GM19397 (cell line): ENCODE measurements at regions not wholly inside any gene's neighbourhood (a gene's known extent, or its start where the extent isn't known, plus 50 kb on each side); places are given as distances from the start of the nearest gene placed in this dataset.

Experiments
- ATAC-seq: cut with Tn5 transposase; IDR thresholded peaks from one replicate; pipeline ENCODE4 v1.9.1; 2021; ENCODE audit warnings: mild to moderate bottlenecking, moderate library complexity; ENCODE audit not compliant: unreplicated experiment

- no peak for ATAC-seq
Observed at GRCh38 chr2:64196963-64197362, 52.7 kb upstream of the PELI1 start.

DNA sequence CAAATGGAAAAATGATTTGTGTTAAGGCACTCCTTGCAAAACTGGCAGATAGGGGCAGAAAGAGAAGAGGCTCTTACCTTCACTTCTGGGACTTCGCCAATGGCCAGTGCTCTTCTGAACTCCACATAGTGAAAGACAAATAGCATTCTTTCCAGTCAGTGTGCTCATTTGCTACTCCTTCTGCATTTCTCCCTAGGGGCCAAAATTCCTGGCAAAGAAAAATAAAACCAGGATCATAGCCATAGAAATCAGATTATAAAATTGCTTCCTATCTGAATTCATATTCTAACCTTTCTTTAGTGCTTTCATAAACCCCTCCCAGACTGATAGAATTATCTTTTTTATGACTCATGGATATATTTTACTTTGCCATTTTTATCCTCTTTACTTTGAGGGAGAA lies 56.9 kb upstream of the PELI1 start:
- ATAC-seq, result no peak

DNA sequence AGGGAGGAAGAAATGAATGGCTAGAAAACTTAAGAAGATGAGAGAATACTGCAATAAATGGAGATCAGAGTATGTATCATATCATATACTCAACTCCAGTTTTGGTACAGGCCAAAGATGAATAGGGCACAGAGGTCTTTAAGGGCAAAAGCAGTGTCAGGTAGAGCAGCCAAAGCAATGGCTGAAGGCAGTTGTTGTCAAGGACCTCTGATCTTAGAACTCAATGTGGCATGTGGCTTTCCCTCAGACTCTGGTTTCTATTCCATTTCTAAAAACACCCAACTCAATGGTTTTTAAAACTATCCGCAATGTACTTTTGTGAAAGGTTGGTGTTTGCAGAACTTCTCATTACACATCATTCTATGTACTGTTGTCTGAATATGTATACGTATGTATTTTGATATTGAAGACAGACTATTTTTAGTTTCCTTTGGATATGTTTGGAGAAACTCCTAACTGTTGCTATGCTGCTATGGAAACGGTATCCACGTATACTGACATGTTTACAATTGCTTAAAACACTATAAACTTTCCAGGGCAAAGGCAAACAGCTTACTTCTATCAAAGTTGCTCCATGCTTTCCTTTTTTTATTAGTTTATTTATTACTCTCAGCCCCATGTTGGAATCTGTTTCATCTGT lies 58.1 kb upstream of the PELI1 start:
- ATAC-seq, result no peak

- no peak for ATAC-seq
Observed at GRCh38 chr2:64203131-64203857, 59.1 kb upstream of the PELI1 start.

- peak; percentile 70 for ATAC-seq
Observed at GRCh38 chr2:64203858-64204632, 59.8 kb upstream of the PELI1 start.

DNA sequence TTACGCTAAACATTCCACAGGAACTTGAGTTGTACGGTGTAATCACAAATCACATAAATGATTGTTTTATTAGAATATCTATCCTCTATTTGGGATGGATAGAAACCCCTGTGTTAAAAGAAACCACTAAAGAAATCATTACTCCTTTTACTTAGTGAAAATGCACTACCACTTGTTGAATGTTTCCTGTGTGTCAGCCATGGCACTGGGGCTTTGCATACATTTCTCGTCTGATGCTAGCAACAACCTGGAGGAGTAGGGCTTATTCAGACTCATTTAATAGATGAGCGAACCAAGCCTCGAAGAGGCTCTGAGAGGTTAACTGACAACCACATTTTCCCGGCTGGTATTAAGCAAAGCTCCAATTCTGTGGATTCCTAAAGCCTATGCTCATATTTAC lies 60.5 kb upstream of the PELI1 start:
- ATAC-seq, result peak; percentile 20

GRCh38 chr2:64205415-64205814 lies 61.2 kb upstream of the PELI1 start:
- no peak for ATAC-seq

DNA sequence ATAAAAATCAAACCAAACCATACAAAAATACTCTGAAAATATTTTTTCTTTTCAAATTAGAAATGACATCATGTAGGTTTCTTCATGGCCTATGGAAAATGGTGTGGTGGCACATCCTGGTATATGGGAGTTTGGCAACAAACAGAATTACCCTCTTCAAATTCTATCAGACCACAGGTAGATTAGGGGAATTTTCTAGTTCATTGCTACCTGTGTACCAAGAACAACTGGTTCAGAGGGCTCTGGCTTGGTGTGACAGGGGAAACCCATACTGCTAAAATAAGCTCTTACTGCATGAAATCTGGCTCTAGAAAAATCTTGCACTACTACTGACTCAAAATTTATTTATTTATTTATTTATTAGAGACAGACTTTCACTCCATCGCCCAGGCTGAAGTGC lies 63.4 kb upstream of the PELI1 start:
- ATAC-seq, result no peak

DNA sequence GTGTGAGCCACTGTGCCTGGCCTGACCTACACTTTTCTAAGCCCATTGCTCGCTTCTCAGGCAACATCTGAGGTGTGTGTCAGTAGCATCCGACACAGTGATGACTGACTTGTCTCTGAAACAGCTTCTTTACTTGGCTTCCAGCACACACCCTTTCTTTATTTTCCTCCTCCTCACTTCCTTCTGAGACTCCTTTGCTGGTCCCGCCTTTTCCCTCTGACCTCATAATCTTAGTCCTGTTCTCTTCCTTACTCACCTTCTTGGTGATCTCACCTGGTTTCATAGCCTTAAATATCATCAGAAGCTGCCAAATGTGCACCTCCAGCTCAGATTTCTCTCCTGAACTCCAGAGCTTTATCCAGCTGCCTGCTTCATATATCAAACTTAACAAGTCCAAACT lies 66.6 kb upstream of the PELI1 start:
- ATAC-seq, result no peak

DNA sequence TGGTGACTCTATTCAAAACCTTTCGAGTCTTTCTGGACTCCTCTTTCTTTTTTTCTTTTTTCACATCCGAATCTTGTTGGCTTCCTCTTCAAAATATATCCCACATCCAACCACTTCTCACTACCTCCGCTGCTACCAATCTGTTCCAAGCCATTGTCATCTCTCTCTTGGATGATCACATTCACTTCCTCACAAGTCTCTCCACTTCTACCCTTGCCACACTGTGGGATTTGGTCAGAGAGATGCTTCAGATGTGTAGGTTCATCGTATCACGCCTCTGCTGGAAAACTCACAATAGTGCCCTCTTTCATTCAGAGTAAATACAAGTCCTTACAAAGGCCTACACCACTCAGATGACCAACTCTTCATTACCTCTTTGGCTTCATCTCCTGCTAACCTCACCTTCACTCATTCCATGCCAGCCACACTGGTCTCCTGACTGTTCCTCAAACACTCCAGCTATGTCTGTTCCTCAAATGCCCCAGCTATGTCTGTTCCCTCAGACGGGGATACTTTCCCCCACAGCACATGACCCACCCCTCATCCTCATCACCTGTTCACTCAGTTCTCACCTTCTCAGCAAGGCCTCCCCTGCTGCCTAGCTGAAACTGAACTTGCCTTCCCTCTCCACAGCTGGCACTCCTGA lies 67.2 kb upstream of the PELI1 start:
- no peak for ATAC-seq

- no peak for ATAC-seq
Observed at GRCh38 chr2:64212346-64212745, 68.1 kb upstream of the PELI1 start.

- ATAC-seq, result no peak
Observed at GRCh38 chr2:64212801-64213321, 68.6 kb upstream of the PELI1 start.

DNA sequence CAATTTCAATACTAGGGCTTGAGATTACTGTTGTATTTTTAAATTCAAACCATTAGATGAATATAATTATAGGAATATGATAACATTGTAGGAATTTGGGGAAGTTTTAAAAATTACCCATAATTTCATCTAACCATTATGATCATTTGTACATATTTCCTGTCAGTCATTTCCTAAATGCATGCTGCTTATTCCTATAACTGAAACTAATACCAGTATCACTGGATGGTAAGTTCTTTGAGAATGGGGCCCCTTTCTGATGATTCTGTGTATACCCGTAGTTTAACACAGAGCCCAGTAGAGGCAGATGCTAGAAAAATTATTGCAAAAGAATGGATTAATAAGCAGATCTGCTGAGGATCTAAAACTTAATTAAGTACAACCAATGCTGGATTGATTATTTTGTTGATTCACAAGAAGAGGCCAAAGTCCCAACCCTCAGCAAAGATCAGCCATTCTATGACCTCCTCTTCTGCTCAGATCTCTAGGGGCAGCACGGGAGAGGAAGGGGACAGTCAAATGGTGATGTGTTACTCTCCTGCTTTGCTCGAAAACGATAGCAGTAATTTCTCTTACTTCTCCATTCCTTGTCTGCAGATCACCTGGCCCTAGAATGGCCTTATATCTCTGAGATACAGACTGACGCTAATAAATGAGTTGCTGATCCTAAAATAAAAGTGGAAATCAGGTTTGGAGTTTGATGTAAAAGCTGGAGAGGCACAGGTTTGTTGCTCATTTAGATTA lies 69.5 kb upstream of the PELI1 start:
- ATAC-seq, result peak; percentile 45

GRCh38 chr2:64214281-64215115 lies 70.3 kb upstream of the PELI1 start:
- peak; percentile 63 for ATAC-seq

- ATAC-seq, result no peak
Observed at GRCh38 chr2:64217198-64217869, 73.1 kb upstream of the PELI1 start.

- ATAC-seq, result no peak
Observed at GRCh38 chr2:64218137-64218802, 74.0 kb upstream of the PELI1 start.

DNA sequence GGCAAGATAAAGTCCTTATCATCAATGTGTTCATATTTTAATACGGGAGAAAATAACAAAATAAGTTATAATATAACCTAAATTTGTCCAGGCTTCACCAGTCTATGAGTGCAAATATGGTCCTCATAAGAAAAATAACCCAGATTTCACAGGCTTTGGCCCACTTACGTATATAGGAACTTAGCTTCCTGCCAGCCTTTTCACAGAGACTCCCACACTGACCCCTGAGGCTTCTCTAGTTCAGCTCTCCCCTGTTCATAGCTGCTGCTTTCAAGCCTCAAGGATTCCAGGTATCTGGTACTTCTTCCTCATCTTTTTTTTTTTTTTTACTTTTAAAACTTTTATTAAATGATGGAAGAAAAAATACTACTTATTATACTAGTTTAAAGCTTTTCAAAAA lies 74.9 kb upstream of the PELI1 start:
- no peak for ATAC-seq

DNA sequence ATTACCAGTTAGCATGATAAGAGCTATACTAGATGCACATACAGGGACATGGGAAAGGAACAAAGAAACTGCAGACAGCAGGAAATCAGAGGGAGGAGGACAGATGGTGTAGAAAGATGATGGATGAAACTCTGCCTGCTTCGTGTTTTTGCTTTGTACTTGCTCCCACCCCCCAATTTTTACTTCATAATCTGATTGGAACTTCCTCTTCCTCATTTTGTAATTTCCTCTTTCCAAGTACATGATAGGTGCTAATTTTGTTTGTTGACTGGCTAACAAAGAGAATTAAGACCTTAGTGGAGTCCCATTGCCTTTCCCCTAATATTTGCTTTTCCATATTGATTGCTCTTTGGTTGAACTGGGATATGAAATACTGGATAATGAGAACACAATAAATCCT lies 76.0 kb upstream of the PELI1 start:
- no peak for ATAC-seq
